IMR-90 (cell line): ENCODE measurements at regions not wholly inside any gene's neighbourhood (a gene's known extent, or its start where the extent isn't known, plus 50 kb on each side); places are given as distances from the start of the nearest gene placed in this dataset.
"Not testable (repeated sequence)": the region's sequence is repeated elsewhere in the genome, so short reads cannot be mapped to it uniquely, and the experiment has no call there.

ENCODE experiments used
- ATAC-seq: fragments of 200-7000 bp; cut with Tn5 transposase; 2 replicates; pipeline ENCODE4 v1.9.1; 2020; ENCODE audit warnings: low read depth, mild to moderate bottlenecking, moderate library complexity
- BruUV-seq: library from RNA; stranded (reverse); fragments of 400-500 nt; replicated peaks from 2 replicates; lab custom pipeline; 2021; lab: Mats Ljungman, UMichigan
- CTCF ChIA-PET: fragments of 300-600 bp; formaldehyde crosslinking; extraction: SDS; loops from one replicate; lab custom pipeline; 2021; ENCODE audit warnings: antibody characterized with exemption; lab: Yijun Ruan, JAX
- POLR2A ChIA-PET: fragments of 300-600 bp; sonication (Branson Sonifier 250); formaldehyde crosslinking; loops from one replicate; lab custom pipeline; 2022; ENCODE audit warnings: antibody characterized with exemption; ENCODE audit not compliant: unreplicated experiment; lab: Charles Lee
- DNase-seq: peaks from one replicate; pipeline ENCODE4 v3.0.0; 2013
- H2AFZ ChIP-seq: replicated peaks from 2 replicates; pipeline ENCODE3; 2013; ENCODE audit warnings: low read length, mild to moderate bottlenecking; ENCODE audit not compliant: poor library complexity
- H2AK5ac ChIP-seq: 2 replicates; pipeline ENCODE4 v1.6.1; 2013; ENCODE audit warnings: low read depth, low read length, inconsistent platforms
- H2AK9ac ChIP-seq: replicated peaks from 2 replicates; pipeline ENCODE3; 2013; ENCODE audit warnings: mild to moderate bottlenecking, low read depth, low read length, moderate library complexity; ENCODE audit not compliant: poor library complexity
- H2BK120ac ChIP-seq: 2 replicates; pipeline ENCODE4 v1.6.1; 2013; ENCODE audit warnings: low read depth, low read length, inconsistent platforms
- H2BK15ac ChIP-seq: 3 replicates; pipeline ENCODE4 v1.6.1; 2013; ENCODE audit warnings: low read depth, low read length, inconsistent platforms
- H2BK20ac ChIP-seq: 2 replicates; pipeline ENCODE4 v1.6.1; 2013; ENCODE audit warnings: low read depth, mild to moderate bottlenecking, inconsistent platforms, low read length, moderate library complexity
- H2BK5ac ChIP-seq: 2 replicates; pipeline ENCODE4 v1.6.1; 2013; ENCODE audit warnings: mild to moderate bottlenecking, low read depth, low read length, inconsistent platforms; ENCODE audit not compliant: poor library complexity, severe bottlenecking
- H3K14ac ChIP-seq: replicated peaks from 2 replicates; pipeline ENCODE4 v1.6.1; 2013; ENCODE audit warnings: low read depth, low read length, inconsistent platforms
- H3K18ac ChIP-seq: 2 replicates; pipeline ENCODE4 v1.6.1; 2013; ENCODE audit warnings: low read depth, low read length, control low read depth
- H3K23ac ChIP-seq: 2 replicates; pipeline ENCODE4 v1.6.1; 2013; ENCODE audit warnings: low read depth, low read length, inconsistent platforms
- H3K27ac ChIP-seq: 2 replicates; pipeline ENCODE4 v1.5.1; 2013; ENCODE audit warnings: mild to moderate bottlenecking, control low read depth, low read length; ENCODE audit not compliant: insufficient read depth
- H3K27me3 ChIP-seq: 2 replicates; pipeline ENCODE4 v1.6.1; 2013; ENCODE audit warnings: low read length; ENCODE audit not compliant: control insufficient read depth, insufficient read depth
- H3K36me3 ChIP-seq: 2 replicates; pipeline ENCODE4 v1.6.1; 2013; ENCODE audit warnings: low read length, mixed read lengths; ENCODE audit not compliant: control insufficient read depth, insufficient read depth
- H3K4ac ChIP-seq: 2 replicates; pipeline ENCODE4 v1.6.1; 2013; ENCODE audit warnings: low read depth, low read length, inconsistent platforms
- H3K4me1 ChIP-seq: 2 replicates; pipeline ENCODE4 v1.6.1; 2013; ENCODE audit warnings: low read length, mixed read lengths; ENCODE audit not compliant: control insufficient read depth, insufficient read depth
- H3K4me2 ChIP-seq: 2 replicates; pipeline ENCODE4 v1.6.1; 2013; ENCODE audit warnings: low read depth, mild to moderate bottlenecking, control low read depth, low read length, moderate library complexity
- H3K4me3 ChIP-seq: 2 replicates; pipeline ENCODE4 v1.5.1; 2013; ENCODE audit warnings: low read depth, mild to moderate bottlenecking, control low read depth, low read length, moderate library complexity; ENCODE audit not compliant: insufficient read depth
- H3K56ac ChIP-seq: 2 replicates; pipeline ENCODE4 v1.6.1; 2013; ENCODE audit warnings: low read length, inconsistent platforms; ENCODE audit not compliant: insufficient read depth; ENCODE audit errors: extremely low read depth
- H3K79me1 ChIP-seq, 2 experiments: 2 replicates each; pipeline ENCODE4 v1.6.1; 2013; ENCODE audit warnings: low read length in 2 of 2, inconsistent platforms in 1 of 2, low read depth in 1 of 2
- H3K9ac ChIP-seq: 2 replicates; pipeline ENCODE4 v1.6.1; 2013; ENCODE audit warnings: low read depth, low read length, control low read depth
- H3K9me1 ChIP-seq: 2 replicates; pipeline ENCODE4 v1.6.1; 2013; ENCODE audit warnings: low read length, inconsistent platforms; ENCODE audit not compliant: insufficient read depth
- H3K9me3 ChIP-seq: 2 replicates; pipeline ENCODE4 v1.6.1; 2013; ENCODE audit warnings: low read length; ENCODE audit not compliant: control insufficient read depth, insufficient read depth
- H4K20me1 ChIP-seq: 2 replicates; pipeline ENCODE4 v1.6.1; 2013; ENCODE audit warnings: low read length, inconsistent platforms; ENCODE audit not compliant: insufficient read depth
- H4K5ac ChIP-seq: 2 replicates; pipeline ENCODE4 v1.6.1; 2013; ENCODE audit warnings: mild to moderate bottlenecking, low read depth, low read length, control low read depth
- H4K8ac ChIP-seq, 2 experiments: 2 replicates each; pipeline ENCODE4 v1.6.1; 2013; ENCODE audit warnings: low read depth in 2 of 2, low read length in 2 of 2, control low read depth in 1 of 2, inconsistent platforms in 1 of 2
- H4K91ac ChIP-seq: 2 replicates; pipeline ENCODE4 v1.6.1; 2013; ENCODE audit warnings: low read depth, low read length, inconsistent platforms; ENCODE audit not compliant: insufficient read depth
- BHLHE40 ChIP-seq: fragments of 150-350 bp; IDR thresholded peaks from 2 replicates; pipeline ENCODE4 v1.6.1; 2016; ENCODE audit warnings: mild to moderate bottlenecking, low read depth, low read length
- CEBPB ChIP-seq: IDR thresholded peaks from 2 replicates; pipeline ENCODE4 v1.6.1; 2012; ENCODE audit warnings: low read depth, low read length, improper control_type of control experiment
- MAFK ChIP-seq: IDR thresholded peaks from 2 replicates; pipeline ENCODE4 v1.6.1; 2012; ENCODE audit warnings: low read depth, low read length, improper control_type of control experiment
- POLR2A ChIP-seq: IDR thresholded peaks from 2 replicates; pipeline ENCODE4 v1.6.1; 2012; ENCODE audit warnings: mild to moderate bottlenecking, low read depth, low read length
- RCOR1 ChIP-seq: IDR thresholded peaks from 2 replicates; pipeline ENCODE4 v1.6.1; 2012; ENCODE audit warnings: mild to moderate bottlenecking, low read length, improper control_type of control experiment; ENCODE audit not compliant: insufficient replicate concordance
- RFX5 ChIP-seq: IDR thresholded peaks from 2 replicates; pipeline ENCODE4 v1.8.0; 2012; ENCODE audit warnings: low read depth, mild to moderate bottlenecking, low read length, moderate library complexity
- SMC3 ChIP-seq: fragments of 150-350 bp; IDR thresholded peaks from 2 replicates; pipeline ENCODE4 v1.6.1; 2016; ENCODE audit warnings: low read depth, mild to moderate bottlenecking, antibody characterized with exemption, low read length, moderate library complexity
- WGBS, 2 experiments: methylation state at CpG; one replicate each; pipeline versions ENCODE4 v1.1.5 to v1.1.7; 2013; ENCODE audit warnings: missing lambda C conversion rate in 2 of 2; ENCODE audit not compliant: insufficient read length in 1 of 2; ENCODE audit errors: extremely low coverage in 2 of 2; 5-methylcytosine and 5-hydroxymethylcytosine counted together
- dilution Hi-C: fragments of 300-500 bp; cut with HindIII; formaldehyde crosslinking; loops from one replicate; pipeline ENCODE4 v1.14.3; 2018; ENCODE audit warnings: low sequenced_read_pairs; ENCODE audit not compliant: unreplicated experiment
- in situ Hi-C: fragments of 300-500 bp; cut with MboI; formaldehyde crosslinking; loops from 3 replicates; pipeline ENCODE4 v1.14.3; 2019; ENCODE audit warnings: low sequenced_read_pairs, inconsistent platforms, mixed read lengths
- intact Hi-C: fragments of 100-400 bp; cut with micrococcal nuclease; formaldehyde crosslinking; loops from 2 replicates; pipeline ENCODE4 v1.10.0; 2022

GRCh38 chrX:139360356-139360755, 170.2 kb upstream of the F9 start:
- H3K4me2 ChIP-seq: no peak overlapping the region
- H3K4me1 ChIP-seq: no peaks in the 10 kb centered on the region
- H3K14ac ChIP-seq: no peak overlapping the region
- no peak for ATAC-seq
- no peak overlapping the region for H3K4me3 ChIP-seq
- H4K8ac ChIP-seq: no peak overlapping the region
- no peak overlapping the region for H2BK20ac ChIP-seq
- no peak overlapping the region for H2AK5ac ChIP-seq
- no peak overlapping the region for H3K27ac ChIP-seq
- no peak overlapping the region for H4K91ac ChIP-seq
- POLR2A ChIA-PET: no interaction called here
- CTCF ChIA-PET: no interaction called here
- no peak overlapping the region for H4K5ac ChIP-seq
- H4K20me1 ChIP-seq: no peaks in the 10 kb centered on the region
- no peak for DNase-seq
- no peak overlapping the region for H3K18ac ChIP-seq
- no peak overlapping the region for H2BK15ac ChIP-seq
- H2BK5ac ChIP-seq: no peak overlapping the region
- H3K4ac ChIP-seq: no peak overlapping the region
- intact Hi-C loops: no loop called here
- no peak overlapping the region for H2BK120ac ChIP-seq
- H3K9ac ChIP-seq: no peak overlapping the region
- dilution Hi-C loops: no loop called here
- 0 out of 2 replicates have a peak, but pooled peaks cover 2% of the 10 kb centered on the region for H3K9me3 ChIP-seq
- no TSS peak for BruUV-seq
- H3K36me3 ChIP-seq: no peaks in the 10 kb centered on the region
- H3K27me3 ChIP-seq: no peaks in the 10 kb centered on the region
- in situ Hi-C loops: no loop called here
- no peak overlapping the region for H2AK9ac ChIP-seq
- H3K56ac ChIP-seq: no peak overlapping the region
- no peak overlapping the region for H3K23ac ChIP-seq
- no peaks in the 10 kb centered on the region for H3K9me1 ChIP-seq
- no peaks in the 10 kb centered on the region for H3K79me1 ChIP-seq
- TF ChIP-seq BHLHE40 (no peak), RFX5 (no peak), SMC3 (no peak), MAFK (no peak), RCOR1 (no peak), CEBPB (no peak), POLR2A (no peak)
- no peak overlapping the region for H2AFZ ChIP-seq

DNA sequence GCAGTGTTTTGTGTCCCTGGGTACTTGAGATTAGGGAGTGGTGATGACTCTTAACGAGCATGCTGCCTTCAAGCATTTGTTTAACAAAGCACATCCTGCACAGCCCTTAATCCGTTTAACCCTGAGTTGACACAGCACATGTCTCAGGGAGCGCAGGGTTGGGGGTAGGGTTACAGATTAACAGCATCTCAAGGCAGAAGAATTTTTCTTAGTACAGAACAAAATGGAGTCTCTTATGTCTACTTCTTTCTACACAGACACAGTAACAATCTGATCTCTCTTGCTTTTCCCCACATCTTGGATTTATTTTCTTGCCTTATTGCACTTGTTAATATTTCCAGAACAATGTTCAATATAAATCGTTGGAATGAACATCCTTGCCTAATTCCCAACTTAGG, 187.9 kb upstream of the F9 start:
- H3K9me3 ChIP-seq, in situ Hi-C loops, H3K9ac ChIP-seq, H4K20me1 ChIP-seq, H2AK9ac ChIP-seq, H2BK5ac ChIP-seq, H3K79me1 ChIP-seq, dilution Hi-C loops, BruUV-seq, H3K18ac ChIP-seq, H3K4me1 ChIP-seq, DNase-seq, H3K14ac ChIP-seq, CTCF ChIA-PET, H4K5ac ChIP-seq, intact Hi-C loops, H4K91ac ChIP-seq, H2BK15ac ChIP-seq, H2AK5ac ChIP-seq, H4K8ac ChIP-seq, H2BK20ac ChIP-seq, H3K4me2 ChIP-seq, H3K4me3 ChIP-seq, H3K9me1 ChIP-seq, H3K36me3 ChIP-seq, H2AFZ ChIP-seq, H3K56ac ChIP-seq, ATAC-seq, H3K23ac ChIP-seq, H3K27me3 ChIP-seq, POLR2A ChIA-PET, H2BK120ac ChIP-seq, H3K27ac ChIP-seq, H3K4ac ChIP-seq: not testable (repeated sequence)
- no CpG with 5 or more reads among the region's 4 CpGs for WGBS, 2 experiments
